Neutrophil (primary cell): ENCODE measurements at regions not wholly inside any gene's neighbourhood (a gene's known extent, or its start where the extent isn't known, plus 50 kb on each side); places are given as distances from the start of the nearest gene placed in this dataset.

ENCODE experiments used
- H3K27ac ChIP-seq: fragments of 200-600 bp; sonication (generic); 2 replicates; pipeline ENCODE4 v1.5.1; 2016; ENCODE audit warnings: mild to moderate bottlenecking, moderate library complexity
- H3K27me3 ChIP-seq: fragments of 200-600 bp; sonication (generic); 2 replicates; pipeline ENCODE4 v1.6.0; 2016; ENCODE audit warnings: mild to moderate bottlenecking
- H3K36me3 ChIP-seq: fragments of 200-600 bp; sonication (generic); 2 replicates; pipeline ENCODE4 v1.5.1; 2017
- H3K4me1 ChIP-seq, 2 experiments: fragments of 200-600 bp in 1 of 2; sonication (generic) in 1 of 2; 1 replicate in 1 of 2; 2 replicates in 1 of 2; pipeline versions ENCODE4 v1.5.1 to v1.6.1; 2013 to 2016; ENCODE audit warnings: low read depth in 1 of 2, low read length in 1 of 2, mild to moderate bottlenecking in 1 of 2, moderate library complexity in 1 of 2; ENCODE audit not compliant: control insufficient read depth in 1 of 2, insufficient read depth in 1 of 2
- H3K4me3 ChIP-seq, 2 experiments: fragments of 200-600 bp in 1 of 2; sonication (generic) in 1 of 2; 1 replicate in 1 of 2; 2 replicates in 1 of 2; pipeline ENCODE4 v1.5.1; 2013 to 2016; ENCODE audit warnings: low read depth in 1 of 2, low read length in 1 of 2, mild to moderate bottlenecking in 1 of 2, moderate library complexity in 1 of 2
- H3K9me3 ChIP-seq: fragments of 200-600 bp; sonication (generic); 2 replicates; pipeline ENCODE4 v1.5.1; 2016
- CTCF ChIP-seq: fragments of 200-600 bp; sonication (generic); IDR thresholded peaks from 2 replicates; pipeline ENCODE4 v1.5.1; 2016; ENCODE audit warnings: antibody characterized with exemption

DNA sequence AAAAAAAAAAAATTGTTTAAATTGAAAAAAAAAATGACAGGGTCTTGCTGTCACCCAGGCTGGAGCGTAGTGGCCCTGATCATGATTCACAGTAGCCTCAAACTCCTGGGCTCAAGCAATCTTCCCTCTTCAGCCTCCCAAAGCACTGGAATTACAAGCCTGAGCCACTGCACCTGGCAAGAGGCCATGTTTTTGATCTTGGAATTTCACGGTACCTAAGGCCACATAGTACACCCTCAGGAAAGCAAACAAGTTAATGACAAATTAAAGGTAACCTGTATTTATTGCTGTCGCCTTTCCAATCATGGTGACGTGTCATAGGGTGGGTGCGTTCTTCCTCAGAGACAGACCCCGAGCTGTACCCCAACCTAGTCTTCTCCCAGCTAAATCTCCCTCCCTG, 79.2 kb downstream of the LINC00237 start:
- H3K27ac ChIP-seq = no peak overlapping the region
- no peak overlapping the region for H3K4me3 ChIP-seq
- no peaks in the 10 kb centered on the region for H3K9me3 ChIP-seq
- no peaks in the 10 kb centered on the region for H3K36me3 ChIP-seq
- H3K27me3 ChIP-seq = peaks cover 59% of the 10 kb centered on the region
- TF ChIP-seq CTCF = no peak
- peaks cover 5 to 15% of the 10 kb centered on the region in 2 experiments for H3K4me1 ChIP-seq

DNA sequence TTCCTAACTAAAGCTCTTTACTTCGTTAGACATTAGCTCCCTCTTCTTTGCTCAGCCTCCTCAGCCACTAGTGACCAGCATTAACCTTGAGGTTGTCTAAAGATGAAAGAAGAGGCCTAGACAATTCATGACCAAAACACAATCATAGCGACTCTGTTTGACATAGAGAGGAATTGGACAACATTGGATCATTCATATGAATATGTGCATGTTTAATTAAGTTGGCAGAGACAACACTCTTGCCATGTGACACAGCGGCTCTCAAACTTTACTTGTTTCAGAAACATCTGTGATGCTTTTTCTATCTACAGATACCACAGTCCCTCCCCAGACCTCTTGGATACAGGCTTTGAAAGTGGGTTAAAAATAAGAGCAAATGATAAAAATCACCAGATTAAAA, 81.7 kb downstream of the LINC00237 start:
- Histone ChIP-seq H3K4me1 (peaks cover 5 to 15% of the 10 kb centered on the region in 2 experiments), H3K9me3 (no peaks in the 10 kb centered on the region)

GRCh38 chr20:21022925-21023324, 83.2 kb downstream of the LINC00237 start:
- Histone ChIP-seq H3K4me3 (no peak overlapping the region), H3K36me3 (no peaks in the 10 kb centered on the region), H3K4me1 (peaks cover 5 to 7% of the 10 kb centered on the region in 2 experiments), H3K27me3 (peaks cover 80% of the 10 kb centered on the region), H3K27ac (no peak overlapping the region), H3K9me3 (no peaks in the 10 kb centered on the region)
- no peak for TF ChIP-seq CTCF

More for the DNA sequence above, 81.7 kb downstream of the LINC00237 start:
- Histone ChIP-seq H3K27me3 (peaks cover 65% of the 10 kb centered on the region), H3K36me3 (no peaks in the 10 kb centered on the region), H3K4me3 (no peak overlapping the region), H3K27ac (no peak overlapping the region)
- TF ChIP-seq CTCF = no peak

DNA sequence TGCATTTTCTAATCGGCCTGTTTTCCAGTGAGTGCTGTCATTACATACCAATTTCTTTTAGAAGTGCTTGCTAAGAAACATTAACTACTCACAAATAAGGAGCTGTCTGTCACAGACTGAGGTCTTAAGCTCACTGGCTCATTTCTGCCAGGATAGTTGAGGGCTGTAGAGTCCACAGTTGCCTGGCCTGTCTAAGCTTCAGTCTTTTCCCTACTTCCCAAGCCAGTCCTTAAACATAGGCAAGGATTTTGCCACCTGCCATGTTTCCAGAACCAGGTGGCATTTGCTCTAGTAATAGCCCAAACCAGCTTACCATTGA, 84.7 kb downstream of the LINC00237 start:
- no peak for TF ChIP-seq CTCF

DNA sequence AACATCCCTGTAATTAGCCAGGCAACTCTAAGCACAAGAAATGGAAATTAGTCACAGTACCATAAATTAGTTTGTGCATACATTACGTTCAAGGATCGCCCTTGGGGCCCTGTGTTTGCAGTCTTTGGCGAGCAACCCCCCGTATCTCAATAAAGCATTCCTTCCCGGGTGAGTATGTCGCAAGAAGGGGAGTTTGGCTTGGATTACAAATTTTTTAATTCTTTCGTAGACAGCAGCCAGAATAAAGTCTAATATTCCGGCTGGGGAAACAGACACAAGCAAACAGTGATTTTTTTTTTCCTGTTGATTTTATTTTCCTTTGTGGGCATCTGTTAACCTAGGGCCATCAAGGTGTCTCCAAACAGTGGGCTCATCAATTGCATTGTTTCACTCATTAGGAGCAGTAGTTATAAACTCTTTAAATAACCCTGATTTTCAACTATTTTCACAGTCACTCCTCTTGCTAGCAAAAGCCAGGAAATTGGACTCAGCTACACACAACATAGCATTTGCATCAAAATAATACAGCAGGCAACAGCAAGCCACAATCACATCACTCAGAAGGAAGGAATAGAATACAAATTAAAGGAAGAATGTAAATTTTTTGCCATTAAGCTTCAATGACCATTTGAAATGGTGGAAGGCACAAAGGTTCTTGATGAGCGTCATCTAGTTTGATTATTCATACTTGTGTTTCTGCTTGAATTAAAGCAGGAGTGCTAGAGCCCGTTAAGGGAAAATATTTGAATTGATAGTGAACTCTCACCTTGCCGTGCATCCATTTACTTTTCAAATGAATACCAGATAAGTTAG, 85.3 kb downstream of the LINC00237 start:
- no peak overlapping the region for H3K27ac ChIP-seq
- no peaks in the 10 kb centered on the region for H3K36me3 ChIP-seq
- H3K9me3 ChIP-seq = no peaks in the 10 kb centered on the region
- H3K4me1 ChIP-seq = no peaks in the 10 kb centered on the region
- TF ChIP-seq CTCF = no peak
- peaks cover 97% of the 10 kb centered on the region for H3K27me3 ChIP-seq
- H3K4me3 ChIP-seq = no peak overlapping the region

More for the DNA sequence above, 84.7 kb downstream of the LINC00237 start:
- Histone ChIP-seq H3K4me1 (no peaks in the 10 kb centered on the region), H3K9me3 (no peaks in the 10 kb centered on the region), H3K27me3 (peaks cover 95% of the 10 kb centered on the region), H3K4me3 (no peak overlapping the region), H3K27ac (no peak overlapping the region), H3K36me3 (no peaks in the 10 kb centered on the region)
